NCI-H524 treated with DMSO at 0.1 percent for 48 hours (cell line): ENCODE measurements at regions not wholly inside any gene's neighbourhood (a gene's known extent, or its start where the extent isn't known, plus 50 kb on each side); places are given as distances from the start of the nearest gene placed in this dataset.

Experiments used
- DNase-seq: peaks from one replicate; lab custom pipeline; 2025; lab: John Stamatoyannopoulos, UW

DNA sequence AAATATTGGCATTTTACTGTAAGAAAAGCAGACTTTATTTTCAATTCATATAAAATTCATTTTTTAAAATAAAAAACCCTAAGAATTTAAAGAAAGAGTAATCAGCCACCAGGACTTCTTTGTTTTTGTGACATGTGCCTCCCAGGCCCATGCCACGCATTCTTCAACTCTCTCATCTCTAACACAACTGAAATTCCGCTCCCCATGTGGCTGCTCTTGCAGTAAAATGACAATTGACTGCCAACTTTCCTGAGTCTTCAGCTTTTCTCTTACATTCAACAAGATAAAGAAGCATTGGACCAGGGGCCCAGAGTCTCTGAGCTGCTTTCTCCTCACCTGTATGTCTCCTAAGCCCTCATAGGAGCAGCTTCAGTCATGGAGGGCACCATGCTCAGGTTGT, 372.1 kb downstream of the UQCRFS1 start:
- DNase-seq = no peak

DNA sequence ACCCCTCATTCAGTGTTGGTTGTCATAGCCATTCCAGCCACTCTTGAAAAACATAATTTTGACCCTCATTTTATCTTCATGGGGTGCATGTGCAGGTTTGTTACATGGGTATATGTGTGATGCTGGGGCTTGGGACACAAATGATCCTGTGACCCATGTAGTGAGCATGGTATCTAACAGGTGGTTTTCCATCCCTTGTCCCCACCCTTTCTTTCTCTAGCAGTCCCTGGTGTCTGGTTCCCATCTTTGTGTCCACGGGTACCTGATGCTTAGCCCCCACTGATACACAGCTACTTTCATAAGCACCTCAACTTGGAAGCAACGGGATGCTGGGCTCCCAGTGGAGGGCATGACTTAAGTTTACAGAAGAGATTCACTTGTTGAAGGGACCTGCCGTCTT, 373.5 kb downstream of the UQCRFS1 start:
- no peak for DNase-seq

DNA sequence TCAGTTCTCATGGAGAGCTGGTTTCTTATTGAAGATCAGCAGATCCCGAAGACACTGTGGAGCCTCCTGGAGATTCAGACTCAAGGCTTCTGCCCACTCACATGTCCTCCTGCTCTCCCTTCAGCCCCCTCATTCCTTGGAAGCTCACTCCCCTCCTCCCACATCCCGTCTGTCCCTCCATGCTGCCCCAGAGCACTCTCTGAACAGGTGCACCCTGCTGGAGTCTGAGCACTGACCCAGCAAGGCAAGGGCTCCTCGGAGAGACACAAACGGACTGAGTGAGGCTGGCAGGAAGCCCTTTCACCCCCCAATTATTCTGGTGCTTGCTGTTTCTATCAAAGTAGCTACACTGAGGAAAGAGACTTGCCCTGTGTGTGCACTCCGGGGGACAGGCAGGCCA, 374.0 kb downstream of the UQCRFS1 start:
- DNase-seq = no peak

DNA sequence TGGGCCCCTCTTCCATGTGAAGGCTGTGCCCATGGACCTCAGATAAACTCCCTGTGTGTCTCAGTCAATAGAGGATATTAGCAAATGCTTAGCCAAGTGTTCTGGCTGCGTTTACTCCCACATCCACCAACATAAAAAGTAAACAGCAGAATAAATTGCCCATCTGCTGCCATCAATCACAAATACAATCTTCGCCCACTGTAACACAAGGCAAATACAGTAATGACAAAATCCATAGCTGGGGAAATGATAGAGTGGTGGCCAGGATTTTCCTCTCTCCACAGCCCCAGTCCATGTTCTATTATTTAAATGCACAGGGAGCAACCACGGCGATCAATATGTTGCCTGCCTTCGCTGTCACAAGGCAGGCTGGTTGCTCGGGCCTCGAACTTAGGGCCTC, 376.5 kb downstream of the UQCRFS1 start:
- no peak for DNase-seq

DNA sequence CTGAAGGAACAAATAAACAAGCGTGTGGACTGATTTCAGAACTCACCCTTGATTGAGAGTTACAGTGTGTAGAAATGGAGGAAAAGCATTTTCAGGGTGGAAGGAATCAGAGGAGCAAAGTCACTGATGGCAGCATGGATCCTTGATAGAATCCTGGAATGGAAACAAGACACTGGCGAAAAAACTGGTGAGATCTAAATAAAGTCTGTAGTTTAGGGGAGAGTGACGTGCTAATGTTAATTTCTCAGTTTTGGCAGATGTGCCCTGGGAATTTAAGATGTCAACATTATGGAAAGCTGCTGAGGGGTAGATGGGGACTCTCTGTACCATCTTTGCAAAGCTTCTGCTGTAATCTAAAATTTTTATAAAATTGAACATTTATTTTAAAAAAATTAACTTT, 378.0 kb downstream of the UQCRFS1 start:
- DNase-seq = no peak

DNA sequence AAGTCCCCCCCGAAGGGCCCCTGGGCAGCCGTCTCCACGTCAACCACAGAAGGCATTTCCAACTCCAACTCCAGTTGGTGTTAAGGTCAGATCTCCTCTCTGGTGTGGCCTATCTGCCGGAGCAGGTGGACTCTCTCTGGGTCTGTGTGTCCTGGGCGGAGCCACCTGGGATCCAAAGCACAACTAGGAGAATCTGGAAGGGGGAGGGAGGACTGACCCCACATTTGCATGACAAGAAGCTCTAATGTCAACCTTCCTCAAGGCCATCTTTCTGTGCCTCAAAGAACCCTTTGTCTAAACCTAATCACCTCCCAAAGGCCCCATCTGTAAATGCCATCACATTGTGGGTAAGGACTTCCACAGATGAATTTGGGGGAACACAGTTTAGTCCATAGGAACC, 381.5 kb downstream of the UQCRFS1 start:
- DNase-seq = no peak

DNA sequence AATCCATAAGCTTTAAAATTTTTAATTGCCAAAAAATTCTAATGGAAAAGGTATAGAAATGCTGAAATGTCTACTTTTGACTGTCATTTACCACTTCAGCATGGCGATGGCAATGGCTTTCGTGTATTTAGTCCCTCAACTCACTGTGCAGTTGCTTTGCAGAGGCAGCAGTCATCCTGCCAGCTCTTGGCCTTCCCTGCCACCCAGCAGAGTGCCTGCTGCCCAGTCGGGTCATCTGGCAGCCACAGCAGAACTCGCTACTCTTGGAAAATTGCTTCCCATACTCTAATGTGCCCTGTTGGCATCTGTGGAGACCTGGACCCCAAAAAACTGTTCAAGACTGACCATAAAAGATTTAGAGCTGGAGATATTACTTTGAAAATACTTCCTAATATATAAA, 383.2 kb downstream of the UQCRFS1 start:
- no peak for DNase-seq

DNA sequence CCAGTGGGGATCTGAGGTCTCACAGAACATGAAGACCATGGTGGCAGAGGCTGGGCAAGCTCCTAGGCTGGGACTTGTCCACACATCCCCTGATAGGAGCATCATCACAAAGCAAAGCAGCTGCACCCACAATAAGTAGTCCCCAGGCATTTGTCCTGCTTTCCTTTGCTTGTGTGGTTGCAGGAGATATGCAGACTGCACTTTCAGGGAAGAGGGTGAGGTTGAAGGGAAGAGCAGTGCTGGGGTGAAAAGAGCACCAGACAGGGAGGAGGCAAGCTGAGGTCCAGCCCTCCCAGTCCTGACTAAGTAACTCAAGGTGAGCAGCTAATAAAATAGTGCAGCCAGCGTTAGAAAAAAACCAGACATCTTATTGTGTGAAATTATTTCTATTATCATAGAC, 383.6 kb downstream of the UQCRFS1 start:
- no peak for DNase-seq

DNA sequence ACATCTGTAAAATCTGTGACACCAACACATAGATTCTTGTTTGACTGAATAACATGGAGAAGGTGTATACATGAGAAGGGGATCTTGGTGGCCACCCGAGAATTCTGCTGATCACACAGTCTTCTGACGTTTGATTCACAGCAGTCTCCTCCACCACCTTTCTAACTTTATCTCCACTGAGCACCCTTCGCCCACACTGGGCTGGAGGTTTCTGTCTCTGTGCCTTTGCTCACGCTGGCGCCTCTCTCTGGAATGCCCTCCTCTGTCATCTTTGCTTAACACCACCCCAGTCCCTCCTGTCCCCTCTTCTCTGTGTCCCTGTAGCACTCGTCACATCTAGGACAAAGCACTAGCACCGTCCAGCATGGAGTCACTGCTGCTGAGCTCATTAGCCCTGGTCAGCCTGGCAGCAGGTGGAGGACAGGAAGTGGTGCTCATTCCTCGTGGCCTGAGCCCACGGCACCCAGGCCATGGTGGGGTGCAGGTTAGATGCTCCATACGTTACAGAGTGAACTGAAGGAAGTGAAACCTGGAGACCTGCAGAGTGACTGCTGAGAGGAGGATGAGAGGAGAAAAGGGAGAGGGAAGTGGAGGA, 384.6 kb downstream of the UQCRFS1 start:
- DNase-seq = no peak

DNA sequence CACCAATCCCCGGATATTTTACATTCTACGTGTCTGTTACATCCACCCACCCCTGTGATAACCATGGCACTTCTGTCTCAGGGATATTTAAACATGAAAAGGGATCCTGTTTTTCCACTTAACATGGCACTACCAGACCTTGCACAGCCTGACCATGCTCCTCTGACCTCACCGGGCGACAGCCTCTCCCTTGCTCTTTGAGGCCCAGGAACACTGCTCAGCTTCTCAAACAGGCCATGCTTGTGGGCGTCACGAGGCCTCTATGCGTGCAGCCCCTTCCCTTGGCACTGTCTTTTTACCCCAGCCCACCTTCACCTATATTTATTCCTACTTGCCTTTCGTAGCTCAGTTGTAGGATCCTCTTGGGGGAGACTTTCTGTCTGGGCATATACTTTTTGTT, 385.6 kb downstream of the UQCRFS1 start:
- no peak for DNase-seq

DNA sequence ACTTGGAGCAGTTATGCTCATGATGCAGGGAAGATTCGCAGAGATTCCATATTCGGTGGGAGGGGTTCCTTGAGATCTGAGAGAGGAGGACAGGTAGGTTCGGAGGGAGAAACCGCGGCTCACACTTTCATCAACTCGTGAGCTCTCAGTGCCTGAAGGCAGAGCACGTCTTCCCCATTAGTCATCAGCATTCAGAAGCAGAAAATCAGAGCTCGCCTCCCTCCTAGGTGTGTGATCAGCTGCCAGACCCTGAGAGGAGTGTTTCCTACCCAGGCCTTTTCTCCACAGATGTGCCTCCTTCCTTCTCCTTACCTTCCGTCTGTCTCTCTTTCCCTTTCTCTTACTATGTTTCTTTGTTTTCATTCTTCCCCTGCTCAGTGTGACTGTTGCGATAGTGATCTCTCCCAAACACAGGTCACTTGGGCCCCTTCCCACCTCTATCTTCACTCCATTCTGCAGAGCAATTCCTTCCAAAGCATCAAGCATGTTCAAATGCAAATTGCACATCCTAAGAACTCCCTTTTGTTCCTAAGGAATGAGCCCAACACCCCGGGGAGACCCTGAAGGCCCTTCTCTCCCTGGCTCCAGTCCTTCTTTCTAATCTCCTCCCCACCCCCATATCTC, 389.5 kb downstream of the UQCRFS1 start:
- no peak for DNase-seq

DNA sequence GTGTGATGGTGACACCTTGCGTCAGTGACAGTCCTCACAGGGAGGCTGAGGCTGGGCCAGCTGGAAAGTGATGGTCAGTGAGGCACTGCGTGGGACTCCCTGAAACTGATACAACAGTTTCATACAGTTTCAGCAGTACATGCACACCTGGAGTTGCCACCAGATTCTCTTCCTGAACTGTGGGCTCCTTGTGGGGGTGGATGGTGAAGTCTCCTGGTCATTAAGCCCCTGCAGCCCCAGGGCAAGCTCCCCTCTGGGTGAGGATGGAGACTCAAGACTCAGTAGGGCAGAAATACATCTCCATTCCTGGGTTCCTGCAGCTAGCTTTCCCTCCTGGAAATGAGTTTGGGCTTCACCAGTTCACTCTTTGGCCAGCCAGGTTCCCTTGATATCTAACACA, 392.7 kb downstream of the UQCRFS1 start:
- DNase-seq = no peak

DNA sequence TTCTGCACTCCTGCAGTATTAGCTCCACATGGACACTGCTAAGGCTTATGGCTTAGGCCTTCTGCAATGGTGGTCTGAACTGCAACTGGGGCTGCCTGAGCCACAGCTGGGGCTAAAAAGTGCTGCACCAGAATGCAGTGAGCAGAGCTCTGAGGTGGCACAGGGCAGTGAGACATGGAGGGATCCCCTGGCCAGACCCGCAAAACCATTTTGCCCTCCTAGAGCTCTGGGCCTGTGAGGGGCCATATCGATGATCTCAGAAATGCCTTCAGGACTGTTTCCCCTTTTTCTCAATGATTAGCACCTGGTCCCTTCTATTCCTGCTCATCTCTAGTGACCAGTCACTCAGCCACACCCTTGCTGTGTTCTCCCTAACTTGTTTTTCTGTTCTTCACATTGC, 397.7 kb downstream of the UQCRFS1 start:
- no peak for DNase-seq

DNA sequence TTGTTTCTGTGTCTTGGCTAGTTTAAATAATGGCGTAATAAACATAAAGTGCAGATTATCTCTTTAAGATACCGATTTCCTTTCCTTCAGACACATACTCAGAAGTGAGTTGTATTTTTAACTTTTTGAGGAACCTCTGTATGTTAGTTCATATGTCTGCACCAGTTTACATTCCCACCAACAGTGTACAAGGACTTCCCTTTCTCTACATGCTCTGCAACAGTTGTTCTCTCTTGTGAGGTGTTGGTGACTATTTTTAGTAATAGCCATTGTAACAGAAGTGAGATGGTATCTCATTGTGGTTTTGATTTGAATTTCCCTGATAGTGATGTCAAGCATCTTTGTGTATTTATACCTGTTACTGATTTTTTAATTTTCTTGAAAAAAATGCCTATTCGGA, 418.6 kb downstream of the UQCRFS1 start:
- no peak for DNase-seq

DNA sequence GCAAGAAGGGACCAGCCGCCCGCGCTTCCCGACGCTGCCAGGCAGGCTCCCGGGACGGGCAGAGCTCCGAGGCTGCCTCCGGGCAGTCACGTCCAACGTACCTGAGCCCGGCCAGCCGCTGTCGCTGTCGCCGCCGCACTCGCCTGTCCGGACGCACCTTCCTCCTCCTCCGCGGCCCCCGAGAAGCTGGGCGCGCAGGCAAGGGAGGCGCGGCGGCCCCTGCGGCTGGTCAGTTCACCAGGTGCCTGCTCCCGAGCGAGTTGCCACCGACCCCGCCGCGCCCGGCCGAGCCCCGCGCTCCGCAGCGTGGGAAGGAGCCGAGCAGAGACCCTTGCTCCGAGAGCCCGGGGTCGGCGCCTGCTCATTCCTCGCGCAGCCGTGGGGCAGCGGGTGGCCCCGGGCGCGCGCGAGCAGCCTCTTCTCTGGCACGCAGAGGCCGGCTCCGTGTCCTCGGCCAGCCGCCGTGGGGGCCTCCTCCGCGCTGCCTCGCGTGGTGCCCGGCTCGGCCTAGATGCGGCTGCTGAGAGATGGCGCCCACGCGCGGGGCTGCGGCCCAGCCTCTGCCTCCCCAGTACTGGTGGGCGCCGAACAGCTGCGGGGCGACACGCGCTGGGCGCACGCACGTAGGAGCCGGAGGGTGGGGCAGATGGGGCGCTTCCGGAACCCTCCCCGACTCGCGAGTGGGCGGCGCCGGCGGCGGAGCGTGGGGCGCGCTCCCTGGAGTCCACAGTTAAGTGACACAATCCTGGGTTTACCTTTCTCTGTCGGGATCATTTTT, 419.4 kb downstream of the UQCRFS1 start:
- no peak for DNase-seq

DNA sequence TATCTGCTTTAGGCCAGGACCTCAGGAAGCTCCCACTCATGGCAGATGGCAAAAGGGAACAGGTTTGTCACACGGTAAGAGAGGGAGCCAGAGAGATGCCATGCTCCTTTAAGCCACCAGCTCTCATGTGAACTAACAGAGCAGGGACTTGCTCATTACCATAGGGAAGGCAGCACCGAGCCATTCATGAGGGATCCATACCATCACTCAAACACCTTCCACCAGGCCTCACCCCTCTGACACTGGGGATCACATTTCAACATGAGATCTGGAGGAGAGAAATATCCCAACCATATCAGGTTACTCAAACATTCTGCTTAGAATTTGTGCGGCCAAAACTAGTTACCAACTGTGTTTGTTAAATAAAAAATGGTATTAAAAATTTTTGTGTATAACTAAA, 427.0 kb downstream of the UQCRFS1 start:
- no peak for DNase-seq

DNA sequence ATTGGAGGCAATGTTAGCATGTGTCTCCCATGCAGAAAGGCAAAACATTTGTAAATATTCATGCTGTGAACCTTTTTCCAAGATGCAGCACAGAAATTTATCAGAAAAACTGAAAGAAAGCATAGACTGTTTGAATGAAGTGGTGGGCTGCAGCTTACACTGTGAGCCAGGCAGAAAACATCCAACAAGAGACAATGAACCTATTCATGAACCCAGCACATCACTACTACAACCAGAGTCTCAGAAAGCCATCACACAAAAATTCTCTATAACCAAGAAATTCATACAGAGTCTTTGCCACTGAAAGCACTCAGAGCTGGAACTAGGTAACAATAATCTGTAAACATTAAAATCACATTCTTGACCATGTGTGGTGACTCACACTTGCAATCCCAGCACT, 448.9 kb downstream of the UQCRFS1 start:
- DNase-seq = no peak

DNA sequence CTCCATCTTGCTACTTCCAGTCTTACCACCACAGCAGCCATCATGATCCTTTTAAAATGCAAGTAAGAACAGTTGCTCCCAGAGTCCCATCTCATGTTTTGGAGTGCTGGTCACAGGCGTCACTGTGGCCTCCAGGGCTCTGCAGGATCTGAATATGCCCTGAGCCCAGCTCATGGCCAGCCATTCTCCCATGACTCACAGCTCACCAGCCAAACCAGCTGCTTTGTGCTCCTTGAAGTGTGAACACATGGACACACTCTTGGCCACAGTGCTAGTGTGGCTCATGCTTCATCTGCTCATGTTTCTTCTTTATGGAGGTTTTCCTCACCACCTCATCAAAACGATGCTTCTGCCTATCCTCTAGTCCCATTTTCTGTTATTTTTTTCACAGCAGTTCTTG, 466.5 kb downstream of the UQCRFS1 start:
- DNase-seq = no peak

DNA sequence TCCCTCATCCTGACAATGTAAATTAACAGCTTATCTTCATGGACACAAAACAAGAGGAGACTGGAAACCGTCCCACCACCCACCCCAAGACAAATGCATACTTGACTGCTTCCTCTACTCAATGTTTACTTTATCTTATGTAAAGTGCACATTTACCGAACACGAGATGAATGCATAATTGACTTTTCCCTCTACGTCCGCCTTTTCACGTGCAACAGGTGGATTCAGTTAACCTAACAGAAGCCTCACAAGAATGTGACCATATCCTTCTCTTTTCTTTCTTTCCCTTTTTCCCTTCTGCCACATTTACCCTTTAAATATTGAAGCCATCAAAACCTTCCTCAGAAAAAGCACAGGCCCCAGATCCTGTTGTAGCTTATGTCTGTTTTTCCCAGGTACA, 468.0 kb downstream of the UQCRFS1 start:
- no peak for DNase-seq

DNA sequence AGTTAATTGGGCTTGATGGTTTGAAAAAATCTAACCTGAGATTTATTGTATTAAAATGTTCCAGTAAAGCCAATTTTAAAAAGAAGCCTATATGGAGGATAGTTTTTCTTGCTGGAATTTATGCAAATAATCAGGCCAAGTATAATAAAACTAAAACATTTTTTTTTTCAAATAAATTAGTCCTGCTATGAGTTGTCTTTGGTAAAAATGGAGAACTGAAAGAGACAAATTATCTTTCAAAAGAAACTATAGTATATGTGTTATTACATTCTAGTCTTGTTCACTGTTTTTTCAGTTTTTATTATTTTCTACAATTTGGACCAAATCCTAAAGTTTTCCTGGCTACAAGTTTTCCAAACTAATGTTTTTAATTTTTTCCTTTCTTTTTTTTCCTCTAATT, 468.9 kb downstream of the UQCRFS1 start:
- DNase-seq = no peak

DNA sequence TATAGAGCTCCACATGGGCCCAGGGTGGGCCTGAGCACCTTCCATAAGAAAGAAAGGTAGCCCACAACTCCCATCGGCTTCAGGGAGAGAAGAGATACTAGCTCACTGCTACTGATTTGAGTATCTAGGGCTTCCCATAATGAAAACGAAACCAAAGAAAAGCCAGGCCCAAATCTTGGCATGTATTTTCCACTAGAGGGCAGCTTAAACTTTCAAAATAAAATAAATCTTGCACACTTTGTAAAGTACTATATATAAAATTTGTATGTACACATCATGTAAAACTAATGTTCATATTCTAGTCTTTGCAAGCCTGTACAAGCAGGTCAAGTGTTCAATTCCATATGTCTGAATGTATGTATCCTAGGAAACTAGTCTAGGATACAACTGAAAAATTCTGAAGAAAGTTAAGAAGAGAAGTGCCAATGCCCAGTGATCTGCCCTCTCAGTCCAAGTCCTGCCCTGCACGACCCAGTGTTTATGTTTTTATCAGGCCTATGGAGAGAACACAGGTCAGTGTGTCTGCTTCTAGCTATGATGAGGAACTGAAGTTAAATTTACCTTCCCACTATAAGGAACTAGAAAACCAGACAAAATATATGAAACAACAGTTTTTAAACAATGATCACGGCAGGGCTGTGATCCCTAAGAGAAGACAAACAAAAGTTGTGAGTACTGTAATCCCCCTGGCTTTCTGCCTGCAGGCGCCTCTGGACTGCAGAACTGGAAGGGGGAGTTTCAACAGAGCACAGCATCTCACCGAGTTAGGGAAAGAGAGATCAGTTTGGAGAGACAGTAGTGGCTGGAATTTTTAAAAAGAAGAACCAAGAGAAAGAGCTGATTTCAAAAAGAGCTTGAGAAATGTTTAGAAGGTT, 475.7 kb downstream of the UQCRFS1 start:
- no peak for DNase-seq

DNA sequence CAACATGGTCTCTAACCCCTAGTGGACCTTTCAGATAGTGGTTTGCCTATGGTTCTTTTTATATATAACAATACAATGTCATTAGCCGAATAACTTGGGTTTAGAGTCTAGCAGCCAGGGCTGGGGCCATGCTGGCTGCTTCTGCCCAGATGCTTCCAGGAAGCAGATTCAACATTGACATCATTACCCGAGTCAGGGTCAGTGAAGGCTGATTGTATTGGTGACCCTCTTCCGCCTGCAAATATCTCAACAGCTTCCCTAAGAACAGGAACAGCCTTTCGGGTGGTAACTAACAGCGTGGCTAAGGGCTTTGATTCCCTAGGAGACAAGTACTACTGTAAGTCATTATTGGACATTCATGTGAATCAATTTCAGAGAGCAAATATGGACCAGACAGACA, 476.4 kb downstream of the UQCRFS1 start:
- DNase-seq = no peak

DNA sequence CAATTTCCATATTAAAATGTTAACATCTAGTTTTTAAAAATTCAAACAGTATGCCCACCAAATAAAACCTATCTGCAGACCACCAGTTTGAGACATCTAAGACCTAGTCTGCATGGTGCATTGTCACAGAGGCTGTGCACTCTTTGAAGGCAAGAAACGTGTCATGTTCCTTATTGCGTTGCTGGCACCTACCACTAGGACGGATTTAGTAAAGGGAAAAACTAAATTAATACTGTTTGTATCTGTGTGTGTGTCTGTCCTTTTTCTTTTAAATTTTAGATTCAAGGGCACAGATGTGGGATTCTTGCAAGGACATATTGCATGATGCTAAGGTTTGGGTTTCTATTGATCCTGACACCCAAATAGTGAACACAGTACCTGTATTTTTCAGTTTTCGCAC, 481.4 kb downstream of the UQCRFS1 start:
- DNase-seq = no peak
